KMS-11 (cell line): ENCODE measurements at regions not wholly inside any gene's neighbourhood (a gene's known extent, or its start where the extent isn't known, plus 50 kb on each side); places are given as distances from the start of the nearest gene placed in this dataset.

Experiments used
- H2AFZ ChIP-seq: fragments of 200-600 bp; sonication (generic); 2 replicates; pipeline ENCODE4 v1.6.1; 2016; ENCODE audit warnings: antibody characterized with exemption, mixed run types, low read depth
- H3K27ac ChIP-seq: fragments of 200-600 bp; sonication (generic); 2 replicates; pipeline ENCODE4 v1.6.1; 2016; ENCODE audit warnings: mild to moderate bottlenecking, mixed run types
- H3K27me3 ChIP-seq: fragments of 200-600 bp; sonication (generic); 2 replicates; pipeline ENCODE4 v1.6.1; 2017; ENCODE audit warnings: mild to moderate bottlenecking, low read depth, mixed run types, moderate library complexity; ENCODE audit not compliant: insufficient read depth
- H3K36me3 ChIP-seq: fragments of 200-600 bp; sonication (generic); 2 replicates; pipeline ENCODE4 v1.6.1; 2017; ENCODE audit warnings: mild to moderate bottlenecking, mixed run types; ENCODE audit not compliant: insufficient read depth
- H3K4me1 ChIP-seq: fragments of 200-600 bp; sonication (generic); 2 replicates; pipeline ENCODE4 v1.6.1; 2016; ENCODE audit warnings: mild to moderate bottlenecking, low read depth, mixed run types; ENCODE audit not compliant: poor library complexity, severe bottlenecking
- H3K4me2 ChIP-seq: fragments of 200-600 bp; sonication (generic); 2 replicates; pipeline ENCODE4 v1.7.0; 2016; ENCODE audit warnings: mild to moderate bottlenecking, mixed run types
- H3K4me3 ChIP-seq: fragments of 200-600 bp; sonication (generic); IDR thresholded peaks from 2 replicates; pipeline ENCODE4 v1.6.1; 2017; ENCODE audit warnings: low read depth, low read length, mixed read lengths; ENCODE audit not compliant: insufficient read depth
- H3K79me2 ChIP-seq: fragments of 200-600 bp; sonication (generic); 2 replicates; pipeline ENCODE4 v1.6.1; 2016; ENCODE audit warnings: low read depth, mixed run types; ENCODE audit not compliant: insufficient read depth
- H3K9ac ChIP-seq: fragments of 200-600 bp; sonication (generic); 2 replicates; pipeline ENCODE4 v1.6.1; 2016; ENCODE audit warnings: mild to moderate bottlenecking, mixed run types
- H4K20me1 ChIP-seq: fragments of 200-600 bp; sonication (generic); 2 replicates; pipeline ENCODE4 v1.6.1; 2016; ENCODE audit warnings: mild to moderate bottlenecking, mixed run types; ENCODE audit not compliant: insufficient read depth
- TF ChIP-seq, protein P1 (sequence below): fragments of 200-600 bp; sonication (generic); conservative IDR thresholded peaks from 2 replicates; pipeline ENCODE4 v1.6.1; 2017; ENCODE audit warnings: low read depth, mild to moderate bottlenecking, antibody characterized with exemption, low read length, moderate library complexity, mixed read lengths

DNA sequence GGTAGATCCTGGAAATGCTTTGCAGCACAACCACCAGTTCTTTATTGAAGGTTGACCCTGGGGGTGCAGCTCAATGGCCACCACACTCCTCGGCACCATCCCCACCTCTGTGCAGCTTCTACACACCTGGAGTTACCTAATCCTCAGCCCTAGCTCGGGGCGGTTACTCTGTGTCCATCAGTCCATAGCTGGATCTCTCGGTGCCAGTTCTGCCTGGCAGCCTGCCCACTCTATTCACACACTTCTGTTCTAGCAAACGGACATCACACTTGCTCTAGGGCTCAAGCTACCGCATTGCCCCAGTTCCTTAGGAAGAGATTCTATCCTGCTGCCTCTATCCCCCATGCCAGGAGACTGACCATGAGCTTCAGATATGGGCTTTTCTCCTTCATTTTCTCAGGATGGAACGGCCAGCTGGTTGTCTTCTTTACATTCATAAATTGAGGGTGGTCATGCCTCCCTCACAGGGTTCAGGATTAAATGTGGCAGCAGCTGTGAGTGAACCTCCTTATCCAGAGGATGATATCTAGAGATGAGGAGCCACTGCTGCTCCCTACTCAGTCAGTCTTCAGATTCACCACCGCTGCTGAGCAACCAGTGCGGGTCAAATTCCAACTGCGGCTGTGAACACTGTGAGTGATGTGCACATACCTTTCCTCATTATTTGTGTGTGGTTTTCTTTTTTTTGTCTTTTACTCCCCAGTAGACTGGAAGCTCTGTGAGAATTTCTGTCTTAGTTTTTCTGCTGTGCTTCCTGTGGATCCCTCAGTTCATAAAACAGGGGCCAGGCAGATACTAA is 66.9 kb upstream of the TRIB2 start:
- no peak overlapping the region for H3K27ac ChIP-seq
- TF ChIP-seq, protein P1, sequence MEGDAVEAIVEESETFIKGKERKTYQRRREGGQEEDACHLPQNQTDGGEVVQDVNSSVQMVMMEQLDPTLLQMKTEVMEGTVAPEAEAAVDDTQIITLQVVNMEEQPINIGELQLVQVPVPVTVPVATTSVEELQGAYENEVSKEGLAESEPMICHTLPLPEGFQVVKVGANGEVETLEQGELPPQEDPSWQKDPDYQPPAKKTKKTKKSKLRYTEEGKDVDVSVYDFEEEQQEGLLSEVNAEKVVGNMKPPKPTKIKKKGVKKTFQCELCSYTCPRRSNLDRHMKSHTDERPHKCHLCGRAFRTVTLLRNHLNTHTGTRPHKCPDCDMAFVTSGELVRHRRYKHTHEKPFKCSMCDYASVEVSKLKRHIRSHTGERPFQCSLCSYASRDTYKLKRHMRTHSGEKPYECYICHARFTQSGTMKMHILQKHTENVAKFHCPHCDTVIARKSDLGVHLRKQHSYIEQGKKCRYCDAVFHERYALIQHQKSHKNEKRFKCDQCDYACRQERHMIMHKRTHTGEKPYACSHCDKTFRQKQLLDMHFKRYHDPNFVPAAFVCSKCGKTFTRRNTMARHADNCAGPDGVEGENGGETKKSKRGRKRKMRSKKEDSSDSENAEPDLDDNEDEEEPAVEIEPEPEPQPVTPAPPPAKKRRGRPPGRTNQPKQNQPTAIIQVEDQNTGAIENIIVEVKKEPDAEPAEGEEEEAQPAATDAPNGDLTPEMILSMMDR, result no peak
- no peak overlapping the region for H3K4me3 ChIP-seq
- H3K27me3 ChIP-seq, result no peaks in the 10 kb centered on the region
- no peak overlapping the region for H3K4me2 ChIP-seq
- H4K20me1 ChIP-seq, result no peaks in the 10 kb centered on the region
- no peak overlapping the region for H2AFZ ChIP-seq
- H3K4me1 ChIP-seq, result no peaks in the 10 kb centered on the region
- no peaks in the 10 kb centered on the region for H3K79me2 ChIP-seq
- no peak overlapping the region for H3K9ac ChIP-seq
- no peaks in the 10 kb centered on the region for H3K36me3 ChIP-seq

DNA sequence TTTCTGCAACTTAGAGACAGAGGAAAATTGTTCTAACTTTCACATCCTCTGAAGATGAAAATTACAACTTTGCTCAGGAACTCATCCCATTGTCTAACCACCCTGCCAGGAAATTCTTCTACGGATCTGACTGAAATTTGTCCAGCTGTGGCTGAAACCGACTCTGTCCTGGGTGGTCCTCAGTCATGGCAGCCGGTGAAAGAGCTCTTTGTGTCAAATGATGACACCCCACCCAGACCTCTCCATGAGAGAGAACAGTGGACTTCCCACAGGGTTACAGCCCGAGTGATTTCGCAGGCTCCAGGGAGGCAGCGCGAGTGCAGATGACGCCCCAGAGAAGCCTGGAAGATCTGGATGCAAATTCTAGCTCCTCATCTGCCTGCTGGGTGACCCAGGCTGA is 65.1 kb upstream of the TRIB2 start:
- Histone ChIP-seq H3K4me1 (no peaks in the 10 kb centered on the region), H2AFZ (no peak overlapping the region), H4K20me1 (no peaks in the 10 kb centered on the region), H3K79me2 (no peaks in the 10 kb centered on the region), H3K27ac (no peak overlapping the region), H3K36me3 (no peaks in the 10 kb centered on the region), H3K4me3 (no peak overlapping the region), H3K4me2 (no peak overlapping the region), H3K27me3 (no peaks in the 10 kb centered on the region), H3K9ac (no peak overlapping the region)
- TF ChIP-seq, protein P1, result no peak

DNA sequence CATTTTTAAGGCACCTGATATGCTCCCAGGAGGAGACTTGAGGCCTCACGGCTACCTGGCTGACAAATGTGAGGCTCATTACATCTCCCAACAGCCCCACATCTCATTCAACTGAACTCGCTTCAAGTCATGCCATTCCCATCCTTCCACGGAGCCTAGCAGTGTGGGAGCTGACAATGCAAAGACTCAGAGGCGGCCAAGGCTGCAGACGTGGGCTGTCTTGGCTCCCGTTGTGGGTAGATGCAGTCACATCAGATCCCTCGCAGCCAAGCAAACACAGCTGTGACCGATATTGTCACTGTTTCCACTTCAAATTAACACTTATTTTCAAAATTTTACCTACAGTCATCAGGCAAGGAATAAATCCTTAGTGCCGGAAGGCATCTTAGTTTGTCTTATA is 64.0 kb upstream of the TRIB2 start:
- H3K4me1 ChIP-seq, result no peaks in the 10 kb centered on the region
- no peaks in the 10 kb centered on the region for H3K36me3 ChIP-seq
- no peak overlapping the region for H3K4me2 ChIP-seq
- H3K27ac ChIP-seq, result no peak overlapping the region
- no peaks in the 10 kb centered on the region for H3K79me2 ChIP-seq
- TF ChIP-seq, protein P1, result no peak
- H3K27me3 ChIP-seq, result no peaks in the 10 kb centered on the region
- H2AFZ ChIP-seq, result no peak overlapping the region
- H4K20me1 ChIP-seq, result no peaks in the 10 kb centered on the region
- H3K4me3 ChIP-seq, result no peak overlapping the region
- no peak overlapping the region for H3K9ac ChIP-seq

DNA sequence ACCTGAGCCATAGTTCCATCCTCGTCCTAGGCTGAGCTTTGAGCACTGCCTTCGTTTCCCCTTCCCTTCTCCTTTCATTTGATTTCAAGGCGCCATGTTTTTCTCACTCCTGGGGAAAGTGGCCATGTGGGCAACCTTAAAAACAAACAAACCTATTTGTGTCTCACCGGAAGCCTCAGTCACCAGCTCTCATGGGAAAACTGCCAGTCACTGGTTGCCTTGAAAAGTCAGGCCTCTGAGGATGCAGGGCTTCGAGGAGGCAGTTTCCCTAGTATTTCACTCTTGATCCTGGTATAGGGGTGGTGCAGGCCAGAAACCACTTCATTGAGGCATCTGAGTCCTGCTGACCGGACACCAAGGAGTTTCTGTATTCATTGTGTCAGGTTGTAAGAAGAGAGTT is 59.2 kb upstream of the TRIB2 start:
- Histone ChIP-seq H3K4me1 (no peaks in the 10 kb centered on the region), H3K4me3 (no peak overlapping the region), H3K36me3 (no peaks in the 10 kb centered on the region), H2AFZ (no peak overlapping the region), H3K79me2 (no peaks in the 10 kb centered on the region), H3K4me2 (no peak overlapping the region), H3K27ac (no peak overlapping the region), H4K20me1 (no peaks in the 10 kb centered on the region), H3K27me3 (no peaks in the 10 kb centered on the region), H3K9ac (no peak overlapping the region)
- TF ChIP-seq, protein P1, result no peak
